ENCODE measurements at regions not wholly inside any gene's neighbourhood (a gene's known extent, or its start where the extent isn't known, plus 50 kb on each side); places are given as distances from the start of the nearest gene placed in this dataset.
A peak's percentile ranks its signal among the peaks of the same experiment; 100 is the strongest.

GRCh38 chr15:62966294-62967078, 76.1 kb upstream of the TPM1 start:
- no peaks in the 10 kb centered on the region for H3K36me3 ChIP-seq
- no peak for DNase-seq
- H3K4me1 ChIP-seq, result peaks cover 0 to 5% (median 0%) of the 10 kb centered on the region in 12 donors
- TF ChIP-seq, protein P1, sequence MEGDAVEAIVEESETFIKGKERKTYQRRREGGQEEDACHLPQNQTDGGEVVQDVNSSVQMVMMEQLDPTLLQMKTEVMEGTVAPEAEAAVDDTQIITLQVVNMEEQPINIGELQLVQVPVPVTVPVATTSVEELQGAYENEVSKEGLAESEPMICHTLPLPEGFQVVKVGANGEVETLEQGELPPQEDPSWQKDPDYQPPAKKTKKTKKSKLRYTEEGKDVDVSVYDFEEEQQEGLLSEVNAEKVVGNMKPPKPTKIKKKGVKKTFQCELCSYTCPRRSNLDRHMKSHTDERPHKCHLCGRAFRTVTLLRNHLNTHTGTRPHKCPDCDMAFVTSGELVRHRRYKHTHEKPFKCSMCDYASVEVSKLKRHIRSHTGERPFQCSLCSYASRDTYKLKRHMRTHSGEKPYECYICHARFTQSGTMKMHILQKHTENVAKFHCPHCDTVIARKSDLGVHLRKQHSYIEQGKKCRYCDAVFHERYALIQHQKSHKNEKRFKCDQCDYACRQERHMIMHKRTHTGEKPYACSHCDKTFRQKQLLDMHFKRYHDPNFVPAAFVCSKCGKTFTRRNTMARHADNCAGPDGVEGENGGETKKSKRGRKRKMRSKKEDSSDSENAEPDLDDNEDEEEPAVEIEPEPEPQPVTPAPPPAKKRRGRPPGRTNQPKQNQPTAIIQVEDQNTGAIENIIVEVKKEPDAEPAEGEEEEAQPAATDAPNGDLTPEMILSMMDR (IDR thresholded peaks at IDR 0.05), result no peak
- no peak for TF ChIP-seq POLR2A (IDR thresholded peaks at IDR 0.05)
- no peaks in the 10 kb centered on the region for H3K27me3 ChIP-seq
- WGBS, 4 donors, result 88 to 99% (median 97%) methylated on average over 4 of the region's 4 CpGs
- no peak overlapping the region for H3K4me3 ChIP-seq
- no peak for ATAC-seq
- H3K9me3 ChIP-seq, result no peaks in the 10 kb centered on the region
- no peak overlapping the region for H3K27ac ChIP-seq
- intact Hi-C loops (cut with DNase I), result no loop called here

DNA sequence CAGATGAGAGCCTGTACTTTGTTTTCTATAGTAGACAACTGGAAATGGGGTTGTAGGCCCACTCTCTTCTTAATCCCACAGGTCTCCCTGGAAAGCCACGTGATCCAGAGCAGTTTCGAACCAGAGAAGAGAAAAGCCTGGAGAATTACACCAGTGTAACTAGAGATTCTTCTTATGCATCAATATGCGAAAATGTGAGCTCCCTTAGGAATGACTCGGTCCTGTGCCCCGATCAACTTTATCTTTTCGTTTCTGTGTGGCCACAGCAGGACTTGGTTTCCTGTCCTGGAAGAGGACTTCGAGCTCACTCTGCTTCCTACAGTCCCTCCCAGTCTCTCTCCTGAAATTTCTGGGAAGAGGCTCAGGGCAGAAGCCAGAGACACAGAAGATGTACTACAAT, 73.8 kb upstream of the TPM1 start:
- Histone ChIP-seq H3K4me3 (no peak overlapping the region), H3K9me3 (no peaks in the 10 kb centered on the region), H3K4me1 (no peaks in the 10 kb centered on the region), H3K27ac (no peak overlapping the region), H3K27me3 (no peaks in the 10 kb centered on the region), H3K36me3 (no peaks in the 10 kb centered on the region)
- no peak for ATAC-seq
- WGBS, 4 donors, result 65 to 70% (median 67%) methylated on average over 7 of the region's 7 CpGs
- TF ChIP-seq POLR2A (IDR thresholded peaks at IDR 0.05), result no peak
- TF ChIP-seq, protein P1 (IDR thresholded peaks at IDR 0.05), result no peak
- no peak for DNase-seq
- intact Hi-C loops (cut with DNase I), result no loop called here

DNA sequence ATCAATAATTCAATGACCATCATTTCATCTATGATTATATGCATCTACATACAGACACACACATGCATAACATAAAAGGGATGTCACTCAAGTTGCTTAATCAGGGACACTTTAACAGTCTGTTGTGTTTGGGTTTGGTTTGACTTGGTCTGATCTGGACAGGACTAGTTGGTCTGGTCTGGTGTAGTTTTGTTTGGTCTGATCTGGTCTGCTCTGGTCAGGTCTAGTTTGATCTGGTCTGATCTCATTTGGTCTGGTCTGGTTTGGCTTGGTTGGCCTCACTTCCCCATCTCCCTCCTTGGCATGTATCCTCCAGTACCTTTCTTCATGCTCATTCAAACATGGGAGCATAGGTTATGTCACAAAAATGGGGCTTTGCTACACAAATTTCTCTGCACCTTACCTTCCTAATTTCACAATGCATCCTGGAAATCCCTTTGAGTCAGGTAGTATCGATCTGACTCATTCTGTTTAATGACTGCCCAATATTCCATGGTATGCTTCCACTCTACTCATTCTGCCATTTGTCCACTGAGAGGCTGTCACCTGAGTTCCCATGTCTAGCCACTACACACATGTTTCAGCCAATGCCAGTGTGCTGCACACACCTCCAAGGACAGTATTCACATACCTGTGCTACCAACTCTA, 73.0 kb upstream of the TPM1 start:
- 91 to 100% (median 96%) methylated on average over 1 of the region's 1 CpG for WGBS, 4 donors
- no peak for DNase-seq

DNA sequence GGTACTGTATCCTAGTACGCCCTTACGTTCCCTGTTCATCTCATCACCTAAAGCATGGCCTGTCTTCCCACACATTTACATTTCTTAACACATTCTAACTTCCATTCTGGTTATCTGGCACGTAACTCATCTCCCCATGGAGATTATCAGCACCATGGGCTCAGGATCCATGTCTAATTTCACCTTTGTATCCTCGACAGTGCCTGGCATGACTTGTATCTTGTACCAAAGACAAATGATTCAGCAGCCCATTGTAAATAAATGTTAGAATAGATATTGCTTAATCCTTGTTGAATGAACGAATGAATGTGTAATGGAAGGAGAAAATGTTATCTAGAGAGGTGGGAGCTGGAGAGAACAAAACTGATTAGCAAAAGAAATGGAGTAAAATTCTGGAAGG, 69.7 kb upstream of the TPM1 start:
- no peaks in the 10 kb centered on the region for H3K27me3 ChIP-seq
- ATAC-seq (peak in 1 of 4 donors; percentile 46), DNase-seq (no peak)
- no peak overlapping the region for H3K4me3 ChIP-seq
- no peak for TF ChIP-seq POLR2A (IDR thresholded peaks at IDR 0.05)
- TF ChIP-seq, protein P1 (IDR thresholded peaks at IDR 0.05), result no peak
- no peaks in the 10 kb centered on the region for H3K9me3 ChIP-seq
- intact Hi-C loops (cut with DNase I), result no loop called here
- WGBS, 4 donors, result 51 to 67% (median 61%) methylated on average over 5 of the region's 5 CpGs
- no peaks in the 10 kb centered on the region for H3K36me3 ChIP-seq
- peaks cover 0 to 7% (median 0%) of the 10 kb centered on the region in 12 donors for H3K4me1 ChIP-seq
- no peak overlapping the region for H3K27ac ChIP-seq

More for the DNA sequence above, 73.0 kb upstream of the TPM1 start:
- Histone ChIP-seq H3K27ac (no peak overlapping the region), H3K4me3 (no peak overlapping the region), H3K36me3 (no peaks in the 10 kb centered on the region), H3K4me1 (peaks cover 0 to 3% (median 0%) of the 10 kb centered on the region in 12 donors), H3K27me3 (no peaks in the 10 kb centered on the region), H3K9me3 (no peaks in the 10 kb centered on the region)
- intact Hi-C loops (cut with DNase I), result no loop called here
- TF ChIP-seq, protein P1 (IDR thresholded peaks at IDR 0.05), result no peak
- TF ChIP-seq POLR2A (IDR thresholded peaks at IDR 0.05), result no peak
- ATAC-seq, result no peak

Data from heart left ventricle (tissue), 16 donors.